ENCODE measurements at regions not wholly inside any gene's neighbourhood (a gene's known extent, or its start where the extent isn't known, plus 50 kb on each side); places are given as distances from the start of the nearest gene placed in this dataset.

DNA sequence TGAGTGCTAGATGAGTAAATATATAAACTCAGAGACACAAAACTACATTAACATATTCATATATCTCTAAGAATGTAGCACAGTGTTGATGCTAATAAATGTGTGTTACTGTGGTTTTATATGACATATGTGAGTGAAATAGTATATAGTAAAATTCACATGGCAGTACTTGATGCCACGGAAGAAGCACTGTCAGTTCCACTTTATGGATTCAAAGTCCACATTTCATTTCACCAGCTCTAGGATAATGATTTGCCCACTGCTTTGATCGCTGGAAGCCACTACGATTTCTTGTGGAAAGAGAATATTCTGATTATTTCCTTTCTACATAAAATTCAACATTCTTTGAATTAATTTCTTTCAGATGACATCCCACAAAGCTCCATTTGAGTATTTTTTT, 181.2 kb downstream of the GBA3 start:
- no peak for ATAC-seq (ENCODE audit: low read depth)

DNA sequence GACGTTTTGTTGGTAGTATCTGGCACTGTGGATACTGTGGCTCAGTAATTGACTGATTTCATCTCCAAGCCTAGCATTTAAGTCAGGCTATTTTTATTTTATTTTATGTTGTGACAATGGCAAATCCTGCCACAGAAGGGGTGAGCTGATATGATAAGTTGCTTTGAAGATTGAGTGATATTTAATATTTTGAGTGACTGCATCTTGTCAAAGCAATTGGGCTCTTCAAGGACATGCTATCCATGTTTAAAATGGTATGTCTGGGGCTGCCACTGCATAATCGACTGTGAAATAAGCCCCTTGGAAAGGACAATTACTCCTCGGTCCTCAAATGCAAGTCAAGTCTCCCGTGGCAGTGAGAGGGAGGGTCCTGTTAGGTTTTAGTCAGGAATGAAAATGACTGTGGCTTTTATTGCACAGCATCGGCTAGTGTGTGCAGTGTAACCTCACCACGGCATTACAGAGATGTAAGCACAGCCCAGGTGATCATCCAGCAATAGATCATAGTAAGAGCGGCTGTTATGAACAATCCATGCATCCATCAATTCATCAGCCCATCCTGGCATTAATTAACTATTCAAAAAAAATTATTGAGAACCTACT, 178.2 kb downstream of the GBA3 start:
- no peak for ATAC-seq (ENCODE audit: low read depth)
- Mint-ChIP-seq H3K4me3 (no peak overlapping the region), H3K9me3 (no peaks in the 10 kb centered on the region), H3K36me3 (no peaks in the 10 kb centered on the region), H3K4me1 (no peaks in the 10 kb centered on the region), H3K27me3 (no peaks in the 10 kb centered on the region), H3K27ac (no peak overlapping the region)
- POLR2A ChIA-PET = no interaction called here
- DNase-seq = no peak

More for the DNA sequence above, 181.2 kb downstream of the GBA3 start:
- Mint-ChIP-seq H3K27ac (no peak overlapping the region), H3K9me3 (no peaks in the 10 kb centered on the region), H3K4me3 (no peak overlapping the region), H3K4me1 (no peaks in the 10 kb centered on the region), H3K27me3 (no peaks in the 10 kb centered on the region), H3K36me3 (no peaks in the 10 kb centered on the region)
- POLR2A ChIA-PET = no interaction called here
- no peak for DNase-seq

DNA sequence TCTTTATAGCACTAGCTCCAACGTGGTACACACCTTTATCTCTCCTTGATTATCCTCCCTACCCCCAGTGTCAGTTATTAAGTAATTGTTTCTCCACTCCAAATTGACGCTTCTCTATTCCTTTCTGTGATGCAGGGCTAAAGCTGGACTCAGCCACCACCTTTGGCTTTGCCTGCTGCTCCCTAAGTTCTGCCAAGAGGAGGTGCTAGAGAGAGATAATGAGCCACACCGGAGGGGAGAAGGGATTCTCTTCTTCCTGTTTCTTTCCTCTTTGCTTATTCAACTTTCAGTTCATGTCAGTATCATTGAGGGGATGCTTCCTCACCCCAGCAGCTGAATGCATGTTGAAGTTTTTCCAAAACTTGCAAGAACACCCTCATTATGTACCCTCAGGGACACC, 176.5 kb downstream of the GBA3 start:
- no peak for ATAC-seq (ENCODE audit: low read depth)
- H3K27ac Mint-ChIP-seq = no peak overlapping the region
- DNase-seq = no peak
- H3K9me3 Mint-ChIP-seq = no peaks in the 10 kb centered on the region
- no peaks in the 10 kb centered on the region for H3K36me3 Mint-ChIP-seq
- no peaks in the 10 kb centered on the region for H3K27me3 Mint-ChIP-seq
- POLR2A ChIA-PET = no interaction called here
- H3K4me1 Mint-ChIP-seq = no peaks in the 10 kb centered on the region
- H3K4me3 Mint-ChIP-seq = no peak overlapping the region

Measured in activated naive CD8-positive, alpha-beta T cell treated with anti-CD3 and anti-CD28 coated beads, Interleukin-2, amount 10 ng/mL, durations not matched to agents 7 days and 5 days (primary cell).